ENCODE measurements at regions not wholly inside any gene's neighbourhood (a gene's known extent, or its start where the extent isn't known, plus 50 kb on each side); places are given as distances from the start of the nearest gene placed in this dataset.

DNA sequence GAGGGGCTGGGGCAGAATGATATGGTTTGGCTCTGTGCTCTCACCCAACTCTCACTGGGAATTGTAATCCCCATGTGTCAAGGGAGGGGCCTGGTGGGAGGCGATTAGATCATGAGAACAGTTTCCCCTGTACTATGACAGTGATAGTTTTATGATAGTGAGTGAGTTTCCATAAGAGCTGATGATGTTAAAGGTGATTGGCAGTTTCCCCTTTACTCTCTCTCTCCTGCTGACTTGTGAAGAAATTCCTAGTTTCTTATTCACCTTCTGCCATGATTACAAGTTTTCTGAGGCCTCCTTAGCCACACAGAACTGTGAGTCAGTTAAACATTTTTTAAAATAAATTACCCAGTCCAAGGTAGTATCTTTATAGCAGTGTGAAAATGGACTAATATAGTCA is 120.4 kb upstream of the CDH9 start:
- Histone ChIP-seq H3K9me3 (ENCODE audit: control insufficient read depth in 2 of 3, insufficient read depth in 1 of 3, low read length in 3 of 3) (peaks cover 0 to 2% (median 0%) of the 10 kb centered on the region in 3 donors), H3K27ac (ENCODE audit: low read depth in 2 of 2, low read length in 2 of 2) (no peak overlapping the region), H3K4me1 (ENCODE audit: control insufficient read depth in 2 of 3, insufficient read depth in 2 of 3, low read depth in 1 of 3, low read length in 3 of 3) (no peaks in the 10 kb centered on the region), H3K9ac (ENCODE audit: low read length in 3 of 3) (no peak overlapping the region), H3K36me3 (ENCODE audit: control insufficient read depth in 2 of 3, insufficient read depth in 3 of 3, low read length in 3 of 3) (no peaks in the 10 kb centered on the region), H3K27me3 (ENCODE audit: control insufficient read depth, insufficient read depth, low read length) (no peaks in the 10 kb centered on the region), H3K4me3 (ENCODE audit: low read length in 3 of 3) (no peak overlapping the region)
- FAIRE-seq (no peak), DNase-seq (no peak)
- intact Hi-C loops (cut with DNase I) = no loop called here
- TF ChIP-seq, protein P1, sequence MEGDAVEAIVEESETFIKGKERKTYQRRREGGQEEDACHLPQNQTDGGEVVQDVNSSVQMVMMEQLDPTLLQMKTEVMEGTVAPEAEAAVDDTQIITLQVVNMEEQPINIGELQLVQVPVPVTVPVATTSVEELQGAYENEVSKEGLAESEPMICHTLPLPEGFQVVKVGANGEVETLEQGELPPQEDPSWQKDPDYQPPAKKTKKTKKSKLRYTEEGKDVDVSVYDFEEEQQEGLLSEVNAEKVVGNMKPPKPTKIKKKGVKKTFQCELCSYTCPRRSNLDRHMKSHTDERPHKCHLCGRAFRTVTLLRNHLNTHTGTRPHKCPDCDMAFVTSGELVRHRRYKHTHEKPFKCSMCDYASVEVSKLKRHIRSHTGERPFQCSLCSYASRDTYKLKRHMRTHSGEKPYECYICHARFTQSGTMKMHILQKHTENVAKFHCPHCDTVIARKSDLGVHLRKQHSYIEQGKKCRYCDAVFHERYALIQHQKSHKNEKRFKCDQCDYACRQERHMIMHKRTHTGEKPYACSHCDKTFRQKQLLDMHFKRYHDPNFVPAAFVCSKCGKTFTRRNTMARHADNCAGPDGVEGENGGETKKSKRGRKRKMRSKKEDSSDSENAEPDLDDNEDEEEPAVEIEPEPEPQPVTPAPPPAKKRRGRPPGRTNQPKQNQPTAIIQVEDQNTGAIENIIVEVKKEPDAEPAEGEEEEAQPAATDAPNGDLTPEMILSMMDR (IDR thresholded peaks at IDR 0.05; ENCODE audit: borderline replicate concordance, extremely low read depth, insufficient read depth) = no peak

DNA sequence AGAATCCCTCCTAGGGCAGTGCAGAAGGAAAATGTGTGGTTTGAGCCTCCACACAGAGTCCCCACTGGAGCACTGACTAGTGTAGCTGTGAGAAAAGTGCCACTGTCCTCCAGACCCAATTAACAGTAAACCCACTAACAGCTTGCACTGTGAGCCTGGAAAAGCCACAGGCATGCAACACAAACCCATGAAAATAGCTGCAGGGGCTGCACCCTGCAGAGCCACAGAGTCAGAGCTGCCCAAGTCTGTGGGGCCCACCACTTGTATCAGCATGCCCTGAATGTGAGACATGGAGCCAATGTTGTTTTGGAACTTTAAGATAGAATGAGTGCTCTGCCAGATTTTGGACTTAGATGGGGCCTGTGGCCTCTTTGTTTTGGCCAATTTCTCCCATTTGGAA is 119.8 kb upstream of the CDH9 start:
- TF ChIP-seq, protein P1 (IDR thresholded peaks at IDR 0.05; ENCODE audit: borderline replicate concordance, extremely low read depth, insufficient read depth) = no peak
- DNase-seq (no peak), FAIRE-seq (no peak)
- Histone ChIP-seq H3K4me1 (ENCODE audit: control insufficient read depth in 2 of 3, insufficient read depth in 2 of 3, low read depth in 1 of 3, low read length in 3 of 3) (no peaks in the 10 kb centered on the region), H3K9ac (ENCODE audit: low read length in 3 of 3) (no peak overlapping the region), H3K27me3 (ENCODE audit: control insufficient read depth, insufficient read depth, low read length) (no peaks in the 10 kb centered on the region), H3K27ac (ENCODE audit: low read depth in 2 of 2, low read length in 2 of 2) (no peak overlapping the region), H3K36me3 (ENCODE audit: control insufficient read depth in 2 of 3, insufficient read depth in 3 of 3, low read length in 3 of 3) (no peaks in the 10 kb centered on the region), H3K9me3 (ENCODE audit: control insufficient read depth in 2 of 3, insufficient read depth in 1 of 3, low read length in 3 of 3) (peaks cover 0 to 2% (median 0%) of the 10 kb centered on the region in 3 donors), H3K4me3 (ENCODE audit: low read length in 3 of 3) (no peak overlapping the region)
- intact Hi-C loops (cut with DNase I) = no loop called here

- no peak for FAIRE-seq
These were observed 106.1 kb upstream of the CDH9 start for GRCh38 chr5:27144456-27144855.

More at GRCh38 chr5:27144456-27144855, 106.1 kb upstream of the CDH9 start:
- H3K36me3 ChIP-seq (ENCODE audit: control insufficient read depth in 2 of 3, insufficient read depth in 3 of 3, low read length in 3 of 3) = no peaks in the 10 kb centered on the region
- no peaks in the 10 kb centered on the region for H3K9me3 ChIP-seq (ENCODE audit: control insufficient read depth in 2 of 3, insufficient read depth in 1 of 3, low read length in 3 of 3)
- H3K4me3 ChIP-seq (ENCODE audit: low read length in 3 of 3) = no peak overlapping the region
- no peaks in the 10 kb centered on the region for H3K4me1 ChIP-seq (ENCODE audit: control insufficient read depth in 2 of 3, insufficient read depth in 2 of 3, low read depth in 1 of 3, low read length in 3 of 3)
- intact Hi-C loops (cut with DNase I) = no loop called here
- H3K9ac ChIP-seq (ENCODE audit: low read length in 3 of 3) = no peak overlapping the region
- no peak for DNase-seq
- TF ChIP-seq, protein P1 (IDR thresholded peaks at IDR 0.05; ENCODE audit: borderline replicate concordance, extremely low read depth, insufficient read depth) = no peak
- H3K27ac ChIP-seq (ENCODE audit: low read depth in 2 of 2, low read length in 2 of 2) = no peak overlapping the region
- H3K27me3 ChIP-seq (ENCODE audit: control insufficient read depth, insufficient read depth, low read length) = no peaks in the 10 kb centered on the region
